ENCODE measurements at regions not wholly inside any gene's neighbourhood (a gene's known extent, or its start where the extent isn't known, plus 50 kb on each side); places are given as distances from the start of the nearest gene placed in this dataset.

- Mint-ChIP-seq H3K27ac (no peak overlapping the region), H3K27me3 (ENCODE audit: insufficient read depth) (no peaks in the 10 kb centered on the region), H3K4me3 (no peak overlapping the region), H3K4me1 (no peaks in the 10 kb centered on the region), H3K36me3 (ENCODE audit: low read depth) (no peaks in the 10 kb centered on the region), H3K9me3 (peaks cover 11% of the 10 kb centered on the region)
- peak; percentile 75 for TF ChIP-seq CTCF (conservative IDR thresholded peaks at IDR 0.05)
- Histone ChIP-seq H3K27ac (ENCODE audit: low read depth, low read length) (no peak overlapping the region), H3K27me3 (ENCODE audit: control insufficient read depth, insufficient read depth, low read length, poor library complexity, severe bottlenecking) (no peaks in the 10 kb centered on the region), H3K4me3 (ENCODE audit: low read length) (peak overlapping the region; percentile 18), H3K4me1 (ENCODE audit: control insufficient read depth, insufficient read depth, low read length) (no peaks in the 10 kb centered on the region), H3K9me3 (ENCODE audit: control insufficient read depth, low read length) (peaks cover 13% of the 10 kb centered on the region), H3K36me3 (ENCODE audit: control insufficient read depth, insufficient read depth, low read length) (no peaks in the 10 kb centered on the region), H3K9ac (ENCODE audit: extremely low read depth, low read length, poor library complexity, severe bottlenecking) (no peak overlapping the region)
- DNase-seq = peak; percentile 91
- 89 to 96% methylated on average over 12 to 21 of the region's 21 CpGs for WGBS, 2 experiments (ENCODE audit: insufficient coverage in 1 of 2, insufficient read length in 1 of 2)
These were observed 795.0 kb downstream of the EFNA5 start for GRCh38 chr5:106875591-106876297.

- Histone ChIP-seq H3K4me1 (ENCODE audit: control insufficient read depth, insufficient read depth, low read length) (no peaks in the 10 kb centered on the region), H3K27me3 (ENCODE audit: control insufficient read depth, insufficient read depth, low read length, poor library complexity, severe bottlenecking) (no peaks in the 10 kb centered on the region), H3K27ac (ENCODE audit: low read depth, low read length) (no peak overlapping the region), H3K9me3 (ENCODE audit: control insufficient read depth, low read length) (peaks cover 13% of the 10 kb centered on the region), H3K4me3 (ENCODE audit: low read length) (no peak overlapping the region), H3K9ac (ENCODE audit: extremely low read depth, low read length, poor library complexity, severe bottlenecking) (no peak overlapping the region), H3K36me3 (ENCODE audit: control insufficient read depth, insufficient read depth, low read length) (no peaks in the 10 kb centered on the region)
- Mint-ChIP-seq H3K27me3 (ENCODE audit: insufficient read depth) (no peaks in the 10 kb centered on the region), H3K4me1 (no peaks in the 10 kb centered on the region), H3K9me3 (peaks cover 11% of the 10 kb centered on the region), H3K36me3 (ENCODE audit: low read depth) (no peaks in the 10 kb centered on the region), H3K4me3 (no peak overlapping the region), H3K27ac (no peak overlapping the region)
- WGBS, 2 experiments (ENCODE audit: insufficient coverage in 1 of 2, insufficient read length in 1 of 2) = 93 to 98% methylated on average over 7 to 9 of the region's 9 CpGs
- DNase-seq = no peak
- no peak for TF ChIP-seq CTCF (conservative IDR thresholded peaks at IDR 0.05)
These were observed 795.8 kb downstream of the EFNA5 start for GRCh38 chr5:106874974-106875373.

GRCh38 chr5:106874531-106874930 lies 796.2 kb downstream of the EFNA5 start:
- H3K4me1 Mint-ChIP-seq = no peaks in the 10 kb centered on the region
- TF ChIP-seq CTCF (conservative IDR thresholded peaks at IDR 0.05) = no peak
- no peak overlapping the region for H3K9ac ChIP-seq (ENCODE audit: extremely low read depth, low read length, poor library complexity, severe bottlenecking)
- no peaks in the 10 kb centered on the region for H3K27me3 Mint-ChIP-seq (ENCODE audit: insufficient read depth)
- H3K9me3 Mint-ChIP-seq = peaks cover 11% of the 10 kb centered on the region
- H3K27me3 ChIP-seq (ENCODE audit: control insufficient read depth, insufficient read depth, low read length, poor library complexity, severe bottlenecking) = no peaks in the 10 kb centered on the region
- H3K4me3 Mint-ChIP-seq = no peak overlapping the region
- DNase-seq = no peak
- no peaks in the 10 kb centered on the region for H3K4me1 ChIP-seq (ENCODE audit: control insufficient read depth, insufficient read depth, low read length)
- WGBS, 2 experiments (ENCODE audit: insufficient coverage in 1 of 2, insufficient read length in 1 of 2) = 85 to 93% methylated on average over 7 of the region's 7 CpGs
- no peak overlapping the region for H3K4me3 ChIP-seq (ENCODE audit: low read length)
- no peak overlapping the region for H3K27ac Mint-ChIP-seq
- no peak overlapping the region for H3K27ac ChIP-seq (ENCODE audit: low read depth, low read length)
- H3K36me3 Mint-ChIP-seq (ENCODE audit: low read depth) = no peaks in the 10 kb centered on the region
- H3K9me3 ChIP-seq (ENCODE audit: control insufficient read depth, low read length) = peaks cover 13% of the 10 kb centered on the region
- no peaks in the 10 kb centered on the region for H3K36me3 ChIP-seq (ENCODE audit: control insufficient read depth, insufficient read depth, low read length)

All from endodermal cell (in vitro differentiated cells).